ENCODE measurements at regions not wholly inside any gene's neighbourhood (a gene's known extent, or its start where the extent isn't known, plus 50 kb on each side); places are given as distances from the start of the nearest gene placed in this dataset.
A peak's percentile ranks its signal among the peaks of the same experiment; 100 is the strongest.
"Not testable (repeated sequence)": the region's sequence is repeated elsewhere in the genome, so short reads cannot be mapped to it uniquely, and the experiment has no call there.

DNA sequence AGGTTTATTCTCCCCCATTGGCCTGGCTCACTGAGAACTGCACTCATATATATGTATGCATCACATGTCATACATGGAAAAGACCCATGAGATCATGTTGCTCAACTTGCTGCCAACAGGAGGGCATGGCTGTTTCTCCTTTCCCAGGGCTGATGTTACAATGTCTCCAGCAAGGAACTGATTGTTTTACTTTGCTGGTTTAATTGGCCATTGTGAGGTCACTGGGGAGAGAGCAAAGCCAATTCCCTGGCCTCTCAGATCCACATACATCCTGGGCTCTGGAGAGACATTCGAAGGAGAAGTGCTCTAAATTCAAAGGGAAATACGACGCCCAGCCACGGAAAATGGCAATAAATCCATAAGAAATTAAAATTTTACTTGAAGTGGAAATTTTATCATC lies 287.8 kb downstream of the WDR11 start:
- peak; percentile 2 for DNase-seq

- not testable (repeated sequence) for DNase-seq
Measured at GRCh38 chr10:121145802-121146395, 294.7 kb downstream of the WDR11 start.

GRCh38 chr10:121148921-121149320 lies 297.8 kb downstream of the WDR11 start:
- no peak for DNase-seq

- no peak for DNase-seq
Measured at GRCh38 chr10:121152033-121152432, 300.9 kb downstream of the WDR11 start.

GRCh38 chr10:121152935-121153334 lies 301.8 kb downstream of the WDR11 start:
- DNase-seq: no peak

DNA sequence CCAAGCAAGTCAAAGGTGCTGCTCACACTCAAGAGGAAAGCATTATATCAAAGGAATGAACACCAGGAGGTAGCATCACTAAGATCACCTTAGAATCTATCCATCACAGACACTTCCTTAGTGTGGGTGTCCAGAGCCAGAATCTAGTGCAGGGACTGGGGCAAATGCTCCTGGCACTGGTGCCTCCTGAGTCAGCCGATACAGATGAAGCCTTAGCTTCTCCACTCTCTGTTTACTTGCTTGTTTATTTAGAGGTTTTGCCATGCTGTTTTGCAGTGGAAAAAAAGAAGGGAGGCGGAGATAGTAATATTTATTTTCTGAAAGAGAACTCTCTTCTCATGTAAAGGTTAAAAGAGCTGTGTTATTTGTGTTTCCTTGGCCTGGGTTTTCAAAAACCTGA lies 303.1 kb downstream of the WDR11 start:
- DNase-seq: no peak

GRCh38 chr10:121154846-121155245 lies 303.7 kb downstream of the WDR11 start:
- DNase-seq: peak; percentile 26

DNA sequence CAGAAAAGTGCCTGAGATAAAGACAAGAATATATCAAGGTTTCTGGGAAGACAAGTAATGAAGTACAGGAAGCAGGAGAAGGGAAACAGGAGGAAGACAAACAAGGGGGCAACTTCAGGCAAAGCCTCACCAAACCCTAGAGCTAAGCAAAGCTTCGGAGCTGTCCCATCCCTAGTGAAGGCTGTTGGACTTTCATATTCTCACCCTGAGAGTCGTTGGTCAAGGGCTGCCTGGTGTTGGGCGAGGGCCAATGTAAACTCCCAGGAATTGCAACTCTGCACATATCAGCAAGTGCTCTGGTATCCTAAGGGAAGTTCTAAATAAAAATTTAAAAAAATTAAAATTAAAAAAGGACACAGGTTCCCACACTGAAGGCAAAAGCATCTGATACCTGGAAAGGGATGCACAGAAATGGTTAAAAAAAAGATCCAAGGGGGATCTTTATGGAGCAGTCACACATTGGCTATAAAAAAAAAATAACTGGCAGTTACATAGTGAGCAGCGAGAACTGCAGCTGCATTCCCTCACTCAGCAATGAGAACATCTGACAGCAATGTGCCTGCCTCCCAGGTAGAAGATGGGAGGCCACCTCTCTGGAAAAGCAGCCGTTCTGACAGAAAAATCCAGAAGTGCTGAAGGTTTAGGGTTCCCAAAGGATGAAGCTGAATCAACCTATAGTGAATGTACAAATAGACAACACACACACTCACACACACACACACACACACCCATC lies 304.7 kb downstream of the WDR11 start:
- no peak for DNase-seq

DNA sequence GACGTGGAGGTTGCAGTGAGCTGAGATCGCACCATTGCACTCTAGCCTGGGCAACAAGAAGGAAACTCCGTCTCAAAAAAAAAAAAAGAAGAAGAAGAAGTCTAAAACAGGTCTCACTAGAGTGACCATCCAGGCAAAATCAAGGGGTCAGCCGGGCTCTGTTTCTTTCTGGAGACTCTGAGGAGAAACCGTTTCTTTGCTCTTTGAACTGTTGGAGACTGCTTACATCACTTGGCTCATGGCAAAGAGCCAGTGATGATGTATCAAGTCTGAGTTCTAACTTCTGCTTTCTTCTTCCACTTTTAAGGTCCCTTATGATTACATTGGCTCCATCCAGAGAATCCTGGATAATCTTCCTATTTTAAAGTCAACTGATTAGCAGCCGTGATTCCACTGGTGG lies 306.8 kb downstream of the WDR11 start:
- no peak for DNase-seq

- DNase-seq: peak; percentile 50
Measured at GRCh38 chr10:121158988-121159579, 307.9 kb downstream of the WDR11 start.

GRCh38 chr10:121159670-121160069 lies 308.5 kb downstream of the WDR11 start:
- DNase-seq: no peak

- no peak for DNase-seq
Measured at GRCh38 chr10:121165276-121165675, 314.1 kb downstream of the WDR11 start.

- peak; percentile 72 for DNase-seq
Measured at GRCh38 chr10:121167534-121168243, 316.5 kb downstream of the WDR11 start.

DNA sequence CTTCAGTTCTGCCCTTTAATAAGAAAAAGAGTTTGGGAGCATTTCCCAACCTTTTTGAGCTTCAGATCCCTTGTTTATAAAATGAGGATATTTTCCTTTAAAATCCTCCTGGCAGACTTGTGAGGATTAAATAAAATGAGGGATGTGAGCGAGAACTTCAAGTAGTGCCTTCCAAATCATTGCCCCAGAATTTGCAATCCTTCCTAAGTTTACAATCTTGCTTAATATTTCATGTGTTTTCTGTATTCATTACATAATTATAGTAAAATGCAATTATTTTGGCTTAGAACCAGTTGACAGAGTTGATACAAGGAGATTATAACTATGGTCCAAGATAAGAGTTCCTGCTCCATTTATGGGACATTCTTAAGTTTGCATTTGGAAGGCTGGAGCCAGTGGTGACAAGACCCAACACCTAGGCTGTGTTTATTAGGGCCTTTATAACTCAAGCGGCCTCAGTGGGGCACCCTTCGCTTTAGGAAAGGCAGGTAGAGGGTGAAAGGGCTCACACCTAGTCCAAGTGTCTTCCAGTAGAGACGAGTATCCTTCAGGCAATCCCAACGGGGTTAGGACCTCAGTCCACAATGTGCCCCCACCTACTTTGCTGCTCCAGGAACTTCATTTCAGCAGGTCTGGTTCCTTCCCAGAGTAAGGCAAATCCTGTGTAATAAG lies 317.5 kb downstream of the WDR11 start:
- no peak for DNase-seq

- DNase-seq: no peak
Measured at GRCh38 chr10:121169406-121169805, 318.2 kb downstream of the WDR11 start.

- DNase-seq: peak; percentile 32
Measured at GRCh38 chr10:121171825-121172787, 320.9 kb downstream of the WDR11 start.

DNA sequence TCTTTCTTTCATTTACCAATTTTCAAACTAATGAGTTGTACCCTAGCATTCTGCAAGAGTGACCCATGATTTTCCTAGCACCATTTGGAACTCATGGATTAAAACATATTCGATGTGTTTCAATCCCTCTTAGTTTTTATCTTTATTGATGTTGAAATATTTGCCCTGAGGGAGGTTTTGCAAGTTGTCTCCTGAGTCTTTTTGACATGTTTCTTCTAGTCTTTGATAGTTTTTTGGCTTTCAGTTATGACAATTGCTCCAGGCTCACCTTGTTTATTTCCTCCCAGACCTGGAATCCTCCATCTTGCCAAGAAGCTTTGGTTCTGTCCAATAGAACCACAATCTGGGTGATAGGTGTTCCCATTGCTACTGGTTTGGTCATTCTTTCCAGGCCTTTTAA lies 327.8 kb downstream of the WDR11 start:
- no peak for DNase-seq

- no peak for DNase-seq
Measured at GRCh38 chr10:121182219-121182618, 331.1 kb downstream of the WDR11 start.

DNA sequence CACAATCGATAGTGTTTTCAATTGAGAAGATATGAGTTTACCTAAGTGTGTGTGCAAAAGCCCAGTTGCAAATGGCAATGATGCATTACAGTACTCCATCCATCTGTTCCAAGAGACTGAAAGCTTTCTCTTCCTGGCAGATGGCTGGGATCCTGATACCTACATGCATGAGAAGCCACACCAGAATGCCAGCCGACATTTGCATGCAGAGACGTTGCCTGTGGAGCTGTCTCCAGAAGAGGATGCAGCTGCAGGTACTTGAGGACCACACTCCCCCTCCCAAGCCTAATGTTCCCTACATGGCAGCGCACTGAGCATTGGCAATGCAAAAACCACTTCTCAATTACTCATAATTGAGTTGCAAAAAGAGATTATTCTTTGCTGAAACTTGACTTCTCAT lies 332.1 kb downstream of the WDR11 start:
- DNase-seq: peak; percentile 72

- DNase-seq: no peak
Measured at GRCh38 chr10:121183707-121184106, 332.5 kb downstream of the WDR11 start.

- no peak for DNase-seq
Measured at GRCh38 chr10:121185816-121186455, 334.8 kb downstream of the WDR11 start.

All from NCI-H69 (cell line).